ENCODE measurements at regions not wholly inside any gene's neighbourhood (a gene's known extent, or its start where the extent isn't known, plus 50 kb on each side); places are given as distances from the start of the nearest gene placed in this dataset.

DNA sequence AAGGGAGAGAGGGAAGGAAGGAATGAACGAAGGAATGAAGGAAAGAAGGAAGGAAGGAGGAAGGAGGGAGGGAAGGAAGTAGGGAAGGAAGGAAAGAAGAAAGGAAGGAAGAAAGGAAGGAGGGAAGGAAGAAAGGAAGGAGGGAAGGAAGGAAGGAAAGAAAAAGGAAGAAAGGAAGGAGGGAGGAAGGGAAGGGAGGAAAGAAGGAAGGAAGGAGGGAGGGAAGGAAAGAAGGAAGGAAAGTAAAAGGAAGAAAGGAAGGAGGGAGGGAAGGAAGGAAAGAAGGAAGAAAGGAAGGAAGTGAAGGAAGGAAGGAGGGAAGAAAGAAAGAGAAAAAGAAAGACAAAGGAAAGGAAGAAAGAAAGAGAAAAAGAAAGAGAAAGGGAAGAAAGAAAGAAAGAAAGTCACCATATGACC, 442.4 kb downstream of the RBFOX1 start:
- Histone ChIP-seq H3K4me1 (replicated peaks in 1 of 4; ENCODE audit: control insufficient read depth in 3 of 4, insufficient read depth in 4 of 4, low read length in 3 of 4) (peaks cover 0 to 4% (median 0%) of the 10 kb centered on the region in 4 experiments; a peak in 3 of 7 replicates), H3K27ac (ENCODE audit: low read depth, low read length) (no peak overlapping the region), H3K23ac (ENCODE audit: insufficient read length) (no peak overlapping the region), H2BK120ac (replicated peaks; ENCODE audit: low read depth, low read length) (no peak overlapping the region), H2AFZ (ENCODE audit: low read length) (no peak overlapping the region), H3K4me3 (ENCODE audit: extremely low read depth in 1 of 4, insufficient read depth in 2 of 4, low read depth in 3 of 4, low read length in 4 of 4) (no peak overlapping the region), H3K56ac (replicated peaks; ENCODE audit: insufficient read length, low read depth, low read length) (no peak overlapping the region), H2BK15ac (ENCODE audit: low read length) (no peak overlapping the region), H3K9me3 (ENCODE audit: insufficient read depth in 2 of 2, low read depth in 1 of 2, low read length in 1 of 2) (no peaks in the 10 kb centered on the region), H3K9ac (replicated peaks in 1 of 4; ENCODE audit: extremely low read depth in 1 of 4, low read depth in 3 of 4, low read length in 3 of 4) (no peak overlapping the region), H2BK5ac (ENCODE audit: low read depth, low read length) (no peak overlapping the region), H3K79me2 (ENCODE audit: control insufficient read depth in 1 of 2, insufficient read depth in 2 of 2, low read length in 2 of 2) (no peaks in the 10 kb centered on the region), H3K4ac (replicated peaks; ENCODE audit: insufficient read length, low read depth, low read length) (no peak overlapping the region), H4K20me1 (replicated peaks in 1 of 2; ENCODE audit: control insufficient read depth in 1 of 2, insufficient read depth in 2 of 2, low read length in 2 of 2) (no peaks in the 10 kb centered on the region), H3K27me3 (replicated peaks in 1 of 4; ENCODE audit: control insufficient read depth in 3 of 4, extremely low read depth in 1 of 4, insufficient read depth in 3 of 4, low read length in 3 of 4) (no peaks in the 10 kb centered on the region; a peak in 1 of 7 replicates), H3K4me2 (ENCODE audit: insufficient read depth in 1 of 2, low read depth in 2 of 2, low read length in 2 of 2) (no peak overlapping the region), H2BK20ac (ENCODE audit: low read length) (no peak overlapping the region), H4K91ac (replicated peaks; ENCODE audit: insufficient read length, low read length) (no peak overlapping the region), H3K18ac (ENCODE audit: extremely low read depth, low read length) (no peak overlapping the region), H4K5ac (ENCODE audit: insufficient read length, low read depth, low read length) (no peak overlapping the region), H3K79me1 (ENCODE audit: low read depth, low read length) (no peaks in the 10 kb centered on the region), H3K14ac (ENCODE audit: insufficient read length) (no peak overlapping the region), H2BK12ac (ENCODE audit: low read depth, low read length) (no peak overlapping the region; the same call in 1 of the 2 replicates), H4K8ac (ENCODE audit: extremely low read depth, insufficient read depth, low read length) (no peak overlapping the region), H3K23me2 (ENCODE audit: low read depth, low read length) (no peaks in the 10 kb centered on the region; the same call in 1 of the 2 replicates), H2AK5ac (ENCODE audit: low read depth, low read length) (no peak overlapping the region), H3K36me3 (ENCODE audit: control insufficient read depth in 2 of 4, insufficient read depth in 4 of 4, low read length in 3 of 4) (no peaks in the 10 kb centered on the region)
- 67 to 97% methylated on average over 1 of the region's 1 CpG for WGBS, 2 experiments (ENCODE audit: extremely low coverage in 1 of 2, insufficient coverage in 1 of 2, insufficient read length in 1 of 2, insufficient replicate concordance in 2 of 2, low coverage in 1 of 2, low lambda C conversion rate in 2 of 2, missing lambda C conversion rate in 1 of 2)
- ChIA-PET CTCF (ENCODE audit: partially characterized antibody) (no interaction called here), POLR2A (ENCODE audit: partially characterized antibody) (no interaction called here)
- no peak for TF ChIP-seq SIX5 (IDR thresholded peaks at IDR 0.05; ENCODE audit: low read depth, low read length)
- no peak for TF ChIP-seq CBX5 (IDR thresholded peaks at IDR 0.05; ENCODE audit: low read depth, low read length)
- no peak for TF ChIP-seq CHD2 (IDR thresholded peaks at IDR 0.05; ENCODE audit: low read length)
- TF ChIP-seq, protein P1, sequence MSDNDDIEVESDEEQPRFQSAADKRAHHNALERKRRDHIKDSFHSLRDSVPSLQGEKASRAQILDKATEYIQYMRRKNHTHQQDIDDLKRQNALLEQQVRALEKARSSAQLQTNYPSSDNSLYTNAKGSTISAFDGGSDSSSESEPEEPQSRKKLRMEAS (IDR thresholded peaks at IDR 0.05): no peak
- TF ChIP-seq NRF1 (IDR thresholded peaks at IDR 0.05; ENCODE audit: low read depth, low read length): no peak
- no peak for TF ChIP-seq YY1 (IDR thresholded peaks at IDR 0.05; ENCODE audit: low read depth, low read length)
- TF ChIP-seq CEBPB (IDR thresholded peaks at IDR 0.05; ENCODE audit: low read depth, low read length): no peak
- TF ChIP-seq SIN3A (conservative IDR thresholded peaks at IDR 0.05 in 1 of 2, IDR thresholded peaks at IDR 0.05 in 1 of 2; ENCODE audit: low read depth in 1 of 2, low read length in 2 of 2): no peak
- DNase-seq (ENCODE audit: low read depth in 1 of 2, low spot score in 2 of 2) (no peak), FAIRE-seq (no peak)
